Prostate gland (tissue), 2 donors: ENCODE measurements at regions not wholly inside any gene's neighbourhood (a gene's known extent, or its start where the extent isn't known, plus 50 kb on each side); places are given as distances from the start of the nearest gene placed in this dataset.

Source experiments
- DNase-seq: peaks from one replicate; pipeline ENCODE4 v3.0.0-alpha.2; 2019; ENCODE audit warnings: low spot score
- H3K27ac ChIP-seq, 2 donors: fragments of 200-600 bp; sonication (generic); 2 replicates each; pipeline ENCODE4 v1.5.1; 2017 to 2019
- H3K27me3 ChIP-seq: fragments of 200-600 bp; sonication (generic); replicated peaks from 2 replicates; pipeline ENCODE4 v1.5.1; 2019; ENCODE audit not compliant: insufficient read depth
- H3K36me3 ChIP-seq, 2 donors: fragments of 200-600 bp; sonication (generic); 1 replicate in 1 of 2; 2 replicates in 1 of 2; pipeline versions ENCODE4 v1.5.1 to v1.8.1; 2017 to 2019
- H3K4me1 ChIP-seq: fragments of 200-600 bp; sonication (generic); replicated peaks from 2 replicates; pipeline ENCODE4 v1.5.1; 2019
- H3K4me3 ChIP-seq, 2 donors: fragments of 200-600 bp; sonication (generic); 2 replicates each; pipeline ENCODE4 v1.5.1; 2017 to 2019
- H3K9me3 ChIP-seq: fragments of 200-600 bp; sonication (generic); 2 replicates; pipeline ENCODE4 v1.5.1; 2017
- POLR2A ChIP-seq: fragments of 450-650 bp; IDR thresholded peaks from one replicate; pipeline ENCODE4 v1.6.1; 2016; ENCODE audit warnings: antibody characterized with exemption, mild to moderate bottlenecking
- POLR2AphosphoS5 ChIP-seq: sonication (generic); formaldehyde crosslinking; IDR thresholded peaks from one replicate; pipeline ENCODE4 v1.6.1; 2017; ENCODE audit warnings: antibody characterized with exemption
- WGBS: methylation state at CpG from one replicate; pipeline ENCODE4 v1.1.5; 2018; 5-methylcytosine and 5-hydroxymethylcytosine counted together
- intact Hi-C: fragments of 100-400 bp; cut with DNase I; formaldehyde crosslinking; loops from one replicate; pipeline ENCODE4 v1.14.2; 2022
- TF ChIP-seq, protein P1 (sequence below), 4 experiments: fragments of 200-600 bp in 2 of 4; fragments of 450-650 bp in 2 of 4; sonication (generic) in 2 of 4; IDR thresholded peaks; 1 replicate in 3 of 4; 2 replicates in 1 of 4; pipeline ENCODE4 v1.5.1; 2016 to 2019; ENCODE audit warnings: antibody characterized with exemption in 4 of 4, mild to moderate bottlenecking in 2 of 4, moderate library complexity in 2 of 4

DNA sequence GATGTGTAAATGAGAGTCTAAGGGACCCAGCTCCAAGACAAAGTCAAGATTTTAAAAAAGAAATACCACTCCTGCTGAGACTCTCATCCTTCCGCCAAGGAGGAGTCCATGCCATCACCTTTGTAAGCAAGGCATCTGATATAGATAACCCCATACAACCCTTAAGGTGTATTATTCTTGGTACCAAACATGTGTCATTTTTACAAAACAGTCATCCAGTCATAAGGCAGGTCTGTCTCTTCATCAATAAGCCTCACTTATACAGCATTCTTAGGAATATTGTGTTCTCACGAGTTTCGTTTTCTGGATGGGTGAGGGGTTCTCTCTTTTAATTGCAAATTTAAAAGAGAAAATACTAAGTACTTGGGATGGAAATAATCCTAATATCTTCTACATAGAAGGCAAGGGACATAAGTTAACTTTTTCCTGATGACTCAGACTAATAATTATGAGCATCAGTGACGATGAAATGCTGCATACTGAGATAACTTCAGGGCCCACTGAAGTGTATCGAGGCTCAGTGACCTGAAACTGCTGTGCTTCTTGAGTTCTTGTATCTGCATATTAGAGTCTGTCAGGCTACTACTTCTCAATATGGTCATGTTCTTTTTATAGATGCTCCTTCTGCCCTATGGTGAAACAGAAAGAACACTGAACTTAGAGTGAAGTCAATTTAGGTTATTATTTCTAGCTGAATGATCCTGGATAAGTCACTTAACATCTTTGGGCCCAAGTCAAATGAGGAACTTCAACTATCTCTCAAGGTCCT, 166.6 kb downstream of the KLF12 start:
- TF ChIP-seq POLR2AphosphoS5 (no peak), POLR2A (no peak)
- TF ChIP-seq, protein P1, sequence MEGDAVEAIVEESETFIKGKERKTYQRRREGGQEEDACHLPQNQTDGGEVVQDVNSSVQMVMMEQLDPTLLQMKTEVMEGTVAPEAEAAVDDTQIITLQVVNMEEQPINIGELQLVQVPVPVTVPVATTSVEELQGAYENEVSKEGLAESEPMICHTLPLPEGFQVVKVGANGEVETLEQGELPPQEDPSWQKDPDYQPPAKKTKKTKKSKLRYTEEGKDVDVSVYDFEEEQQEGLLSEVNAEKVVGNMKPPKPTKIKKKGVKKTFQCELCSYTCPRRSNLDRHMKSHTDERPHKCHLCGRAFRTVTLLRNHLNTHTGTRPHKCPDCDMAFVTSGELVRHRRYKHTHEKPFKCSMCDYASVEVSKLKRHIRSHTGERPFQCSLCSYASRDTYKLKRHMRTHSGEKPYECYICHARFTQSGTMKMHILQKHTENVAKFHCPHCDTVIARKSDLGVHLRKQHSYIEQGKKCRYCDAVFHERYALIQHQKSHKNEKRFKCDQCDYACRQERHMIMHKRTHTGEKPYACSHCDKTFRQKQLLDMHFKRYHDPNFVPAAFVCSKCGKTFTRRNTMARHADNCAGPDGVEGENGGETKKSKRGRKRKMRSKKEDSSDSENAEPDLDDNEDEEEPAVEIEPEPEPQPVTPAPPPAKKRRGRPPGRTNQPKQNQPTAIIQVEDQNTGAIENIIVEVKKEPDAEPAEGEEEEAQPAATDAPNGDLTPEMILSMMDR (IDR thresholded peaks at IDR 0.05): no peak
- Histone ChIP-seq H3K4me1 (no peaks in the 10 kb centered on the region), H3K36me3 (no peaks in the 10 kb centered on the region), H3K9me3 (no peaks in the 10 kb centered on the region), H3K27ac (no peak overlapping the region), H3K27me3 (no peaks in the 10 kb centered on the region), H3K4me3 (no peak overlapping the region)
- DNase-seq: no peak
- intact Hi-C loops: no loop called here
- WGBS: 92% methylated on average over 5 of the region's 5 CpGs

DNA sequence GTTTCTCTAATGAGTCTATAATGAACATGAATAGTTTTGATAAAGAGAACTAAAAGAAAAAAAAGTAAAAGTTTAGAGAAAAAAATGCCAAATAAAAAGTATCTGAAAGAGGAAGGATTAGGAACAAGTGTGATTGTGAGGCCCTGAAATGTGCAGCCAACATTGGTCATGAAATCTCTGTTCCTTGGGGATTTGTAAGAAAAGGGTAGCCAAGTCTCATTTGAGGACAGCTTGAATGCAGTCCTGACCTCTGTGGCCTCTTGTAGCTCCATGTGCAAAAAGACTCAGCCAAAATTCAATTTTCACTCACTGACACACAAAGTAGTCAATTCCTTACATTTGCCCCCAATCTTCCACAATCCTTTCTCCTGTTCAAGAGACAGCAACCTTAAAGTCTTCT, 167.9 kb downstream of the KLF12 start:
- DNase-seq: no peak
- TF ChIP-seq POLR2AphosphoS5 (no peak), POLR2A (no peak)
- TF ChIP-seq, protein P1 (IDR thresholded peaks at IDR 0.05): no peak
- no peak overlapping the region for H3K27ac ChIP-seq
- no peaks in the 10 kb centered on the region for H3K27me3 ChIP-seq
- H3K36me3 ChIP-seq: no peaks in the 10 kb centered on the region
- H3K9me3 ChIP-seq: no peaks in the 10 kb centered on the region
- H3K4me3 ChIP-seq: no peak overlapping the region
- no peaks in the 10 kb centered on the region for H3K4me1 ChIP-seq
- intact Hi-C loops: no loop called here

DNA sequence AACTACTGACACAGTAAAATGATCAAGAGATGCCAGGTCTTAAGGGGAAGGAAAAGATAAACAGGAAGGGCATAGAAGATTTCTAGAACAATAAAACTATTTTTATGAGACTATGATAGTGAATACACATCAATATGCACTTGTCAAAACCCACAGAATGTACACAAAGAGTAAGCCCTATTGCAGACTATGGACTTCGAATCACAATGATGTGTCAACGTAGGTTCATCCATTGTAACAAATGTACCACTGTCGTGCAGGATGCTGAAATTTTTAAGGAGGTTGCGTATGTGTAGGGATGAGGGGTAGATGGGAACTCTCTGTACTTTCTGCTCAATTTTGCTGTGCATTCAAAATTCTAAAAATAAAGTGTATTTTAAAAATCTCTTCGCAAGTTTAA, 171.9 kb downstream of the KLF12 start:
- WGBS: 74% methylated on average over 5 of the region's 5 CpGs
- no peaks in the 10 kb centered on the region for H3K27me3 ChIP-seq
- TF ChIP-seq POLR2A (no peak), POLR2AphosphoS5 (no peak)
- TF ChIP-seq, protein P1 (IDR thresholded peaks at IDR 0.05): no peak
- no peak overlapping the region for H3K27ac ChIP-seq
- no peaks in the 10 kb centered on the region for H3K4me1 ChIP-seq
- intact Hi-C loops: no loop called here
- H3K36me3 ChIP-seq: no peaks in the 10 kb centered on the region
- no peaks in the 10 kb centered on the region for H3K9me3 ChIP-seq
- no peak for DNase-seq
- H3K4me3 ChIP-seq: no peak overlapping the region

DNA sequence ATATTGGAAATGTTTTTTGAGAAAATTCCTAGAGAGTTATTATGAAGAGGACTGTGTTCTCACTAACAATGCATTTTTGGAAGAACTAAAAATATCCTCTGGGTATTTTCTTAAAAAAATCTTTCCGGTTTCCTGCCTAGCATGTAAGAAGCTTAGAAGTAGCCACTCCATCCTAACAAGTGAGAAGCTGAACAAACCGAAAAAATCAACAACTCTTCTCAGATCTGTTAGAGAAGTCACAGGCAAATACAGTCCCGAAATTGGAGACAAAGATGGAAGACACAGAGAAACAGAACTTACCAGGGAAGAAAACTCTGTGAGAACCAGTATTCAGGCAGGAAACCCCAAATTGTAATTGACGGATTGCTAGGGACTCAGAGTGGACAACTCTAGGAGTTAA, 173.0 kb downstream of the KLF12 start:
- no peaks in the 10 kb centered on the region for H3K9me3 ChIP-seq
- DNase-seq: no peak
- no peaks in the 10 kb centered on the region for H3K36me3 ChIP-seq
- no peak for TF ChIP-seq POLR2AphosphoS5
- TF ChIP-seq, protein P1 (IDR thresholded peaks at IDR 0.05): no peak
- no peak for TF ChIP-seq POLR2A
- intact Hi-C loops: no loop called here
- no peak overlapping the region for H3K4me3 ChIP-seq
- H3K27ac ChIP-seq: no peak overlapping the region
- WGBS: 80% methylated on average over 4 of the region's 4 CpGs
- no peaks in the 10 kb centered on the region for H3K27me3 ChIP-seq
- no peaks in the 10 kb centered on the region for H3K4me1 ChIP-seq

DNA sequence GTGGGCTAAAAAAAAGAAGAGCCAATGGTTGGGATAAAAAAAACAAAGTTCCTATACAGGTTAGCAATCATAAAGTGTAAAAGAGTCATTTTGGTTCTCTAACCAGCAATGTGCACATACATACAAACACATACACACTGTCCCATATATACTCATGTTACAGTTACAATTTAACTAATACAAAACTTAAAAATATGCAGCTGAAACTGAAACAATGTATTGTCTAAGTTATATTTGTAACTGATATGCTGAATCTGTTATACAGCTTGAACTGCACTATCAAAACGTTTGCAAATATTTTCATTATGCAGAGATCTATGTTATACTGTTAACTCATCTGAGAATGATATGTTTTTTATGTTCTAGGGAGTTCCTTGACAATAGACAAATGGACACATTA, 173.7 kb downstream of the KLF12 start:
- 38% methylated on average over 1 of the region's 1 CpG for WGBS
- TF ChIP-seq POLR2A (no peak), POLR2AphosphoS5 (no peak)
- TF ChIP-seq, protein P1 (IDR thresholded peaks at IDR 0.05): no peak
- DNase-seq: no peak

More for the DNA sequence above, 173.7 kb downstream of the KLF12 start:
- intact Hi-C loops: no loop called here
- Histone ChIP-seq H3K9me3 (no peaks in the 10 kb centered on the region), H3K27me3 (no peaks in the 10 kb centered on the region), H3K4me1 (no peaks in the 10 kb centered on the region), H3K4me3 (no peak overlapping the region), H3K27ac (no peak overlapping the region), H3K36me3 (no peaks in the 10 kb centered on the region)
